SK-N-MC (cell line): ENCODE measurements at regions not wholly inside any gene's neighbourhood (a gene's known extent, or its start where the extent isn't known, plus 50 kb on each side); places are given as distances from the start of the nearest gene placed in this dataset.

Source experiments
- EZH2 ChIP-seq: fragments of 200-600 bp; sonication (generic); IDR thresholded peaks from one replicate; pipeline ENCODE4 v1.6.1; 2017; ENCODE audit warnings: antibody characterized with exemption
- POLR2AphosphoS5 ChIP-seq: IDR thresholded peaks from 2 replicates; pipeline ENCODE4 v1.6.1; 2012; ENCODE audit warnings: mild to moderate bottlenecking, low read depth, low read length, borderline replicate concordance

- TF ChIP-seq POLR2AphosphoS5: no peak
- no peak for TF ChIP-seq EZH2
These were observed 313.6 kb upstream of the PIK3R1 start for GRCh38 chr5:67901814-67902496.
